ENCODE measurements at regions not wholly inside any gene's neighbourhood (a gene's known extent, or its start where the extent isn't known, plus 50 kb on each side); places are given as distances from the start of the nearest gene placed in this dataset.

DNA sequence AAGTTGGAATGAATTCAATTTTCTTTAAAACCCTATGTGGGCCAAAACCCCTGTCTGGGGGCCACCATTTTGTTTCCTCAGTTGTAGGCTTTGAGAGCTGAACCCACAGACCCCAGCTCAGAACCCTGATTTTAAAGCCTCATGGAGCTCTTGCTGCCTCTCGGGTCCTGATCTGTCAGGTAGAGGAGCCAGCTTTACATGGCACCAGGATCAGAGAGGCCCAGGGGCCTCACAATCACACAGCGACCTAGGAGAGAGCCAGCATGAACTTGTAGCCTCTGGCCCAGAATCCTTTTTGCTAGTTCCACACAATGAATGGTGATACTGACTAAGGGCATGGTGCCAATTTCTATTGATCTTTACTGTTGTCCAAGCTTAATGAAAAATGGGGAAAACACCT lies 84.3 kb upstream of the SORCS3 start:
- H3K36me3 ChIP-seq: no peaks in the 10 kb centered on the region
- H3K27me3 ChIP-seq: no peaks in the 10 kb centered on the region
- no peak overlapping the region for H3K4me3 ChIP-seq
- H3K27ac ChIP-seq: no peak overlapping the region
- no peaks in the 10 kb centered on the region for H3K4me1 ChIP-seq
- no peaks in the 10 kb centered on the region for H3K9me3 ChIP-seq
- 96% methylated on average over 2 of the region's 2 CpGs for WGBS
- DNase-seq (ENCODE audit: low spot score in 2 of 2): no peak
- TF ChIP-seq EP300 (IDR thresholded peaks at IDR 0.05) (no peak), POLR2A (IDR thresholded peaks at IDR 0.05) (no peak), POLR2AphosphoS5 (IDR thresholded peaks at IDR 0.05) (no peak)
- TF ChIP-seq, protein P1, sequence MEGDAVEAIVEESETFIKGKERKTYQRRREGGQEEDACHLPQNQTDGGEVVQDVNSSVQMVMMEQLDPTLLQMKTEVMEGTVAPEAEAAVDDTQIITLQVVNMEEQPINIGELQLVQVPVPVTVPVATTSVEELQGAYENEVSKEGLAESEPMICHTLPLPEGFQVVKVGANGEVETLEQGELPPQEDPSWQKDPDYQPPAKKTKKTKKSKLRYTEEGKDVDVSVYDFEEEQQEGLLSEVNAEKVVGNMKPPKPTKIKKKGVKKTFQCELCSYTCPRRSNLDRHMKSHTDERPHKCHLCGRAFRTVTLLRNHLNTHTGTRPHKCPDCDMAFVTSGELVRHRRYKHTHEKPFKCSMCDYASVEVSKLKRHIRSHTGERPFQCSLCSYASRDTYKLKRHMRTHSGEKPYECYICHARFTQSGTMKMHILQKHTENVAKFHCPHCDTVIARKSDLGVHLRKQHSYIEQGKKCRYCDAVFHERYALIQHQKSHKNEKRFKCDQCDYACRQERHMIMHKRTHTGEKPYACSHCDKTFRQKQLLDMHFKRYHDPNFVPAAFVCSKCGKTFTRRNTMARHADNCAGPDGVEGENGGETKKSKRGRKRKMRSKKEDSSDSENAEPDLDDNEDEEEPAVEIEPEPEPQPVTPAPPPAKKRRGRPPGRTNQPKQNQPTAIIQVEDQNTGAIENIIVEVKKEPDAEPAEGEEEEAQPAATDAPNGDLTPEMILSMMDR (IDR thresholded peaks at IDR 0.05): no peak

DNA sequence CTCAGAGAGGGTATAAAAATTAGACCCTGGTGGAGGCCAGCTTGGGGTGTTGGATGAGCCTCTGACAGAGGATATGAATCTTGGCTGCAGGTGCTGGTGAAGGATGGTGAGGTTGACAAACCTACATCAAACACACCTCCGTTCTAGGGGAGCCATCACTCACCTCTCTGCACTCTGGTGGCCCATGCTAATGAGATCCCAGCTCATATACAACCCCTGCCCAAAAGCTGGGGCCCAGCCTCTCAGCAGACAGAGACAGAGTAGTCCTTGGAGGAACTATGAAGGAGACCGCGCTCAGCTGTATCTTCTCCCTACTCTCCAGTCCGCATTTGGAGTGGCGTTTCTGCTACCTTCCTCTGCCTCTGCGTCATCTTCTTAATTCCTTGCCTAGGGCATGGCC lies 83.1 kb upstream of the SORCS3 start:
- TF ChIP-seq POLR2A (IDR thresholded peaks at IDR 0.05) (no peak), EP300 (IDR thresholded peaks at IDR 0.05) (no peak), POLR2AphosphoS5 (IDR thresholded peaks at IDR 0.05) (no peak)
- TF ChIP-seq, protein P1 (IDR thresholded peaks at IDR 0.05): no peak

DNA sequence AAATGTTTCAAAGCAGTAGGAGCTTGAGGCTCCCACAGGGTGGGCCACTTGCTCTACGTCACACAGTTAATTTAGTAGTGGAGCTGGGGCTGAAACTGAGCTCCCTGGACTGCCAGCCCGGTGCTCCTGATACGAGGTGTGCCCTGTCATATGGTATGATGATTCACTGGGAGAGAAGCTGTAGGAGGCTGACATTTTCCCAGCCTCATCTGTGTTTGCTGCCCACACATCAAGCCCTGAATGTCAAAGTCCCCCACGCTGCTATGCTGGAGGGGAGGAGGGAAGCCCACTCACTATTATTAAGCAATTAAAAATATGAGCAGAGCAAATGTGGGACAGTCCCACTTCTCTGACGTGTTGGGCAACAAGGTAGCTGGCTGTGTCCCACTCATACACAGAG lies 81.2 kb upstream of the SORCS3 start:
- no peak for DNase-seq (ENCODE audit: low spot score in 2 of 2)
- Histone ChIP-seq H3K9me3 (no peaks in the 10 kb centered on the region), H3K36me3 (no peaks in the 10 kb centered on the region), H3K27ac (no peak overlapping the region), H3K4me1 (no peaks in the 10 kb centered on the region), H3K27me3 (no peaks in the 10 kb centered on the region), H3K4me3 (no peak overlapping the region)
- WGBS: 44% methylated on average over 2 of the region's 5 CpGs
- TF ChIP-seq EP300 (IDR thresholded peaks at IDR 0.05) (no peak), POLR2AphosphoS5 (IDR thresholded peaks at IDR 0.05) (no peak), POLR2A (IDR thresholded peaks at IDR 0.05) (no peak)
- TF ChIP-seq, protein P1 (IDR thresholded peaks at IDR 0.05): no peak

More for the DNA sequence above, 83.1 kb upstream of the SORCS3 start:
- no peak overlapping the region for H3K27ac ChIP-seq
- H3K4me3 ChIP-seq: no peak overlapping the region
- H3K36me3 ChIP-seq: no peaks in the 10 kb centered on the region
- WGBS: 80% methylated on average over 6 of the region's 6 CpGs
- no peaks in the 10 kb centered on the region for H3K27me3 ChIP-seq
- DNase-seq (ENCODE audit: low spot score in 2 of 2): no peak
- H3K9me3 ChIP-seq: no peaks in the 10 kb centered on the region
- no peaks in the 10 kb centered on the region for H3K4me1 ChIP-seq

DNA sequence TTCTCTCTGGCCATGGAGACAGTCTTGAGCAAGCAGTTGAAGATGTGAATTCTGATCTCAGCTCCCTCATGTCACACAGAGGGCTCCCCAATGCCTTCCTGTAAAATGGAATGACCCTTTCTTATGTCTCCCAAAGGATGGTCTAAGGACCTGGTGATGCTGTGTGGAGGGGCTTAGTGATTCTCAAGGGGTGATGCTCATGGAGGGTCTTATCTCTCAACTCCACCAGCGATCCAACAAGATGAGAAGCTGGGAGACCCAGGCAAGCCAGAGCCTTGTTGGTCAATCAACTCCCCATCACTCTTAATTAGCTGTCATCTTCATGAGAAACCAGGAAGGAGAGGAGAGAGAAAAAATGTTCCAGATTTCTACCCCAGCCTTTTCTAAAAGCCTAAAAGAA lies 78.0 kb upstream of the SORCS3 start:
- no peaks in the 10 kb centered on the region for H3K27me3 ChIP-seq
- no peak overlapping the region for H3K27ac ChIP-seq
- TF ChIP-seq POLR2AphosphoS5 (IDR thresholded peaks at IDR 0.05) (no peak), POLR2A (IDR thresholded peaks at IDR 0.05) (no peak), EP300 (IDR thresholded peaks at IDR 0.05) (no peak)
- TF ChIP-seq, protein P1 (IDR thresholded peaks at IDR 0.05): no peak
- no peak for DNase-seq (ENCODE audit: low spot score in 2 of 2)
- no peaks in the 10 kb centered on the region for H3K4me1 ChIP-seq
- no peaks in the 10 kb centered on the region for H3K9me3 ChIP-seq
- no peak overlapping the region for H3K4me3 ChIP-seq
- WGBS: 76% methylated on average over 1 of the region's 1 CpG
- H3K36me3 ChIP-seq: no peaks in the 10 kb centered on the region

DNA sequence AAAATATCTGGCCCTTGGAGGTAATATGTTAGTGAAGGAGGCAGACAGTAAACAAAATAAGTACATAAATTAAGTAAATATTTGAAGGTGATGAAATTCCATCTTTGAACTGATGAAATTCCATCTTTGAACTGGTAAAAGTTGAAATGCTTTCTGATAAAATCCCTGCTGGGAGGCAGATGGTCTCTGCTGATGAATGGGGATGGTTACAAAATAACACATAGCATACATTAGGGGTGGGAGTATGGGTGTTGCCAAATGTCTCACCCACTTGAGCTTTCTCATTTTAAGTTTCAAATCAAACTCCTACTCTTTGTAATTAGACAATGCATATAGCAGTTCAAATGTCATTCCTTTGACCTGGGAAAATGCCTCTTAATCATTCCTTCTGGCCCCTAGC lies 77.5 kb upstream of the SORCS3 start:
- no peaks in the 10 kb centered on the region for H3K36me3 ChIP-seq
- TF ChIP-seq POLR2A (IDR thresholded peaks at IDR 0.05): no peak
- TF ChIP-seq POLR2AphosphoS5 (IDR thresholded peaks at IDR 0.05): no peak
- no peak for TF ChIP-seq EP300 (IDR thresholded peaks at IDR 0.05)
- TF ChIP-seq, protein P1 (IDR thresholded peaks at IDR 0.05): no peak
- H3K27ac ChIP-seq: no peak overlapping the region
- H3K27me3 ChIP-seq: no peaks in the 10 kb centered on the region
- H3K9me3 ChIP-seq: no peaks in the 10 kb centered on the region
- no peak for DNase-seq (ENCODE audit: low spot score in 2 of 2)
- no peak overlapping the region for H3K4me3 ChIP-seq
- H3K4me1 ChIP-seq: no peaks in the 10 kb centered on the region
